Aorta (tissue), 5 donors: ENCODE measurements at regions not wholly inside any gene's neighbourhood (a gene's known extent, or its start where the extent isn't known, plus 50 kb on each side); places are given as distances from the start of the nearest gene placed in this dataset.

Experiments
- ATAC-seq: fragments of 200-7000 bp; cut with Tn5 transposase; one replicate; pipeline ENCODE4 v1.9.1; 2022; ENCODE audit warnings: moderate library complexity; ENCODE audit not compliant: low FRiP score
- DNase-seq, 2 donors: peaks; one replicate each; pipeline ENCODE4 v3.0.0-alpha.2; 2020
- H3K27ac ChIP-seq, 2 donors: one replicate each; pipeline ENCODE4 v1.5.1; 2013; ENCODE audit warnings: low read length in 2 of 2, mild to moderate bottlenecking in 2 of 2, moderate library complexity in 2 of 2, control low read depth in 1 of 2, inconsistent platforms in 1 of 2, low read depth in 1 of 2
- H3K27me3 ChIP-seq, 2 donors: one replicate each; pipeline ENCODE4 v1.6.1; 2013; ENCODE audit warnings: control low read depth in 1 of 2, low read length in 1 of 2, mild to moderate bottlenecking in 1 of 2, moderate library complexity in 1 of 2; ENCODE audit not compliant: insufficient read depth in 2 of 2, control insufficient read depth in 1 of 2
- H3K36me3 ChIP-seq, 2 donors: one replicate each; pipeline ENCODE4 v1.6.1; 2013; ENCODE audit warnings: control low read depth in 1 of 2, low read length in 1 of 2, mild to moderate bottlenecking in 1 of 2; ENCODE audit not compliant: insufficient read depth in 2 of 2, control insufficient read depth in 1 of 2
- H3K4me1 ChIP-seq, 2 donors: one replicate each; pipeline ENCODE4 v1.6.1; 2013; ENCODE audit warnings: low read length in 2 of 2, control low read depth in 1 of 2, mild to moderate bottlenecking in 1 of 2, moderate library complexity in 1 of 2; ENCODE audit not compliant: insufficient read depth in 2 of 2, control insufficient read depth in 1 of 2
- H3K4me3 ChIP-seq, 2 donors: one replicate each; pipeline ENCODE4 v1.5.1; 2013; ENCODE audit warnings: low read length in 2 of 2, control low read depth in 1 of 2, mild to moderate bottlenecking in 1 of 2
- H3K9me3 ChIP-seq: one replicate; pipeline ENCODE4 v1.6.1; 2013; ENCODE audit warnings: mild to moderate bottlenecking, low read length; ENCODE audit not compliant: control insufficient read depth
- WGBS, 2 donors: extraction: QIAGEN DNeasy Blood & Tissue Kit; methylation state at CpG; one replicate each; pipeline ENCODE4 v1.1.7; 2013; 5-methylcytosine and 5-hydroxymethylcytosine counted together
- intact Hi-C, 2 donors: fragments of 100-400 bp; cut with DNase I; formaldehyde crosslinking; loops; one replicate each; pipeline versions ENCODE4 v1.14.2 to v1.15.0; 2022
- donor health status: healthy with polysubstance abuse.
- donor health status: Bipolar disorder and iron deficiency.
- donor health status: DM: no; HTN: no; CAD: no.
- donor health status: DM: no; HTN: no; CAD: no.
- donor health status: DM: yes; HTN: yes; CAD: no.

GRCh38 chr2:156670104-156670503 is 233.9 kb downstream of the GPD2 start:
- no peaks in the 10 kb centered on the region for H3K27me3 ChIP-seq
- WGBS, 2 donors, result 93 to 94% methylated on average over 2 of the region's 2 CpGs
- DNase-seq (no peak), ATAC-seq (no peak)
- H3K36me3 ChIP-seq, result no peaks in the 10 kb centered on the region
- no peaks in the 10 kb centered on the region for H3K4me1 ChIP-seq
- H3K27ac ChIP-seq, result no peak overlapping the region
- H3K4me3 ChIP-seq, result no peak overlapping the region
- H3K9me3 ChIP-seq, result peaks cover 1% of the 10 kb centered on the region
- intact Hi-C loops, result no loop called here

GRCh38 chr2:156671706-156672361 is 235.7 kb downstream of the GPD2 start:
- intact Hi-C loops, result no loop called here

GRCh38 chr2:156672556-156673332 is 236.6 kb downstream of the GPD2 start:
- H3K4me1 ChIP-seq, result no peaks in the 10 kb centered on the region
- WGBS, 2 donors, result 67 to 68% methylated on average over 7 of the region's 7 CpGs
- H3K36me3 ChIP-seq, result no peaks in the 10 kb centered on the region
- DNase-seq, result no peak
- intact Hi-C loops, result no loop called here
- H3K4me3 ChIP-seq, result no peak overlapping the region
- H3K9me3 ChIP-seq, result no peaks in the 10 kb centered on the region
- no peak overlapping the region for H3K27ac ChIP-seq
- ATAC-seq, result no peak
- no peaks in the 10 kb centered on the region for H3K27me3 ChIP-seq

More at GRCh38 chr2:156671706-156672361, 235.7 kb downstream of the GPD2 start:
- no peak overlapping the region for H3K4me3 ChIP-seq
- H3K27me3 ChIP-seq, result no peaks in the 10 kb centered on the region
- DNase-seq (no peak), ATAC-seq (no peak)
- no peaks in the 10 kb centered on the region for H3K36me3 ChIP-seq
- H3K9me3 ChIP-seq, result no peaks in the 10 kb centered on the region
- WGBS, 2 donors, result 46 to 53% methylated on average over 6 of the region's 6 CpGs
- no peak overlapping the region for H3K27ac ChIP-seq
- H3K4me1 ChIP-seq, result no peaks in the 10 kb centered on the region

- ATAC-seq (no peak), DNase-seq (no peak)
- Histone ChIP-seq H3K36me3 (no peaks in the 10 kb centered on the region), H3K27ac (no peak overlapping the region), H3K9me3 (no peaks in the 10 kb centered on the region), H3K4me3 (no peak overlapping the region), H3K27me3 (no peaks in the 10 kb centered on the region), H3K4me1 (no peaks in the 10 kb centered on the region)
- 66 to 70% methylated on average over 2 of the region's 2 CpGs for whole genome bisulfite sequencing, 2 donors
- intact Hi-C loops, result no loop called here
Measured at GRCh38 chr2:156673333-156673615, 237.1 kb downstream of the GPD2 start.

DNA sequence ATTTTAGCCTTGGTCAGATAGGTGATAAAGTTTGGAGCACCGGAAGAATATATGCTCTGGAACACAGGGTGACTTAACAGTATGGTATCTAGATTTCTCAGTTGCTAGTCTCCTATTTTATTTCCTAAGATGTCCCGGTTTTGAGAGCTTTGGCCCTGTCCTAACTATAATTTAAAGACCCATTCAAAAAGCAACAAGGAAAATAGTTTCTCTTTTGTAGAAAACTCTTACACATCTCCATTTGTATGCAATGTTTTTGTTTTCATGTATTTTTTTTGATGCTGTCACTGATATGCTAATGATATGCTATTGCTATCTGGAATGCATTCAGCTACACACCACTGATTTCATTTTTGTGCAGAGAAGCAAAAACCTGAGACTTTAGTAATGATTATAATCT is 237.8 kb downstream of the GPD2 start:
- Histone ChIP-seq H3K4me3 (no peak overlapping the region), H3K27ac (no peak overlapping the region), H3K4me1 (no peaks in the 10 kb centered on the region), H3K27me3 (no peaks in the 10 kb centered on the region), H3K36me3 (no peaks in the 10 kb centered on the region), H3K9me3 (no peaks in the 10 kb centered on the region)
- no peak for ATAC-seq
- WGBS, 2 donors, result 69 to 71% methylated on average over 2 of the region's 2 CpGs
- intact Hi-C loops, result no loop called here
- no peak for DNase-seq

GRCh38 chr2:156675896-156676295 is 239.7 kb downstream of the GPD2 start:
- Histone ChIP-seq H3K4me3 (no peak overlapping the region), H3K27ac (no peak overlapping the region), H3K36me3 (no peaks in the 10 kb centered on the region), H3K27me3 (no peaks in the 10 kb centered on the region), H3K4me1 (no peaks in the 10 kb centered on the region), H3K9me3 (no peaks in the 10 kb centered on the region)
- ATAC-seq (no peak), DNase-seq (no peak)
- intact Hi-C loops, result no loop called here
- 63 to 74% methylated on average over 3 of the region's 3 CpGs for WGBS, 2 donors

DNA sequence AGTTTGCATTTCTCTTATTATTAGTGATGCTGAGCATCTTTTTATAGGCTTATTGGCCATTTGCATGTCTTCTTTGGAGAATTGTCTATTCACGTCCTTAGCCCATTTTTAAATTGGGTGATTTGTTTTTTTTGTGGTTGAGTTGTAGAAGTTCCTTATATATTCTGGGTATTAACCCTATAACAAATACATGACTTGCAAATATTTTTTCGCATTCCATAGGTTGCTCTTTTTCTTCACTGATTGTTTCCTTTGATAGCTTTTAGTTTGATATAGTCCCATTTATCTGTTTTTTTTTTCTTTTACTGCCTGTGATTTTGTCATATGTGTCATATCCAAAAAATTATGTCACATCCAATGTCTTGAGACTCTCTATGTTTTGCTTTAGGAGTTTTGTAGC is 243.6 kb downstream of the GPD2 start:
- no peaks in the 10 kb centered on the region for H3K36me3 ChIP-seq
- H3K27me3 ChIP-seq, result no peaks in the 10 kb centered on the region
- intact Hi-C loops, result no loop called here
- ATAC-seq (no peak), DNase-seq (no peak)
- no peaks in the 10 kb centered on the region for H3K4me1 ChIP-seq
- WGBS, 2 donors, result 77 to 82% methylated on average over 2 of the region's 2 CpGs
- H3K27ac ChIP-seq, result no peak overlapping the region
- no peaks in the 10 kb centered on the region for H3K9me3 ChIP-seq
- no peak overlapping the region for H3K4me3 ChIP-seq

- WGBS, 2 donors, result 86 to 92% methylated on average over 2 of the region's 2 CpGs
- no peak for ATAC-seq
- Histone ChIP-seq H3K4me3 (no peak overlapping the region), H3K27ac (no peak overlapping the region), H3K9me3 (no peaks in the 10 kb centered on the region), H3K36me3 (no peaks in the 10 kb centered on the region), H3K4me1 (no peaks in the 10 kb centered on the region), H3K27me3 (no peaks in the 10 kb centered on the region)
- intact Hi-C loops, result no loop called here
- no peak for DNase-seq
Measured at GRCh38 chr2:156680266-156680665, 244.1 kb downstream of the GPD2 start.

DNA sequence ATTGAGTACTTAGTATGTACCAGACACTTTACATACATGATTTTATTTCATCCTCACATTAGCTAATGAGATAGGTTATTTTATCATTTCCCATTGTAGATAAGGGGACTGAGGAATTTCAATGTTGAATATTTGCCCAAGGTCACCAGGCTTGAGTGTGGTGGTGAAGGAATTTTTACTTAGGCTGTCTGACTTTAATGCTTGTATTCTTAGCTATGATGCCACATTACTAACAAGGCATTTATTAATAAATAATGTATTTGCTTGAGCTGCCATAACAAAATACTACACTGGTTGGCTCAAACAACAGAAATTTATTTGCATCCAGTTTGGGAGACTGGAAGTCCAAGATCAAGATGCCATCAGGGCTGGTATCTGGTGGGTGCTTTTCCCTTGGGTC is 250.9 kb downstream of the GPD2 start:
- DNase-seq (no peak), ATAC-seq (no peak)
- no peaks in the 10 kb centered on the region for H3K36me3 ChIP-seq
- no peak overlapping the region for H3K27ac ChIP-seq
- intact Hi-C loops, result no loop called here
- no peaks in the 10 kb centered on the region for H3K4me1 ChIP-seq
- no peak overlapping the region for H3K4me3 ChIP-seq
- no peaks in the 10 kb centered on the region for H3K27me3 ChIP-seq
- H3K9me3 ChIP-seq, result no peaks in the 10 kb centered on the region
